Ectodermal cell (in vitro differentiated cells): ENCODE measurements at regions not wholly inside any gene's neighbourhood (a gene's known extent, or its start where the extent isn't known, plus 50 kb on each side); places are given as distances from the start of the nearest gene placed in this dataset.
"Not testable (repeated sequence)": the region's sequence is repeated elsewhere in the genome, so short reads cannot be mapped to it uniquely, and the experiment has no call there.

ENCODE experiments used
- H3K27ac ChIP-seq: 2 replicates; pipeline ENCODE4 v1.7.0; 2013; ENCODE audit warnings: mild to moderate bottlenecking, low read depth, low read length; ENCODE audit not compliant: insufficient read depth, poor library complexity, severe bottlenecking
- H3K27me3 ChIP-seq: 2 replicates; pipeline ENCODE4 v1.7.0; 2013; ENCODE audit warnings: mild to moderate bottlenecking, low read length; ENCODE audit not compliant: insufficient read depth, control insufficient read depth, poor library complexity, severe bottlenecking
- H3K36me3 ChIP-seq: one replicate; pipeline ENCODE4 v1.7.0; 2013; ENCODE audit warnings: low read length; ENCODE audit not compliant: control insufficient read depth, insufficient read depth
- H3K4me1 ChIP-seq: one replicate; pipeline ENCODE4 v1.7.0; 2013; ENCODE audit warnings: low read length; ENCODE audit not compliant: control insufficient read depth, insufficient read depth
- H3K4me3 ChIP-seq: 2 replicates; pipeline ENCODE4 v1.7.0; 2013; ENCODE audit warnings: low read depth, low read length, control low read depth; ENCODE audit not compliant: insufficient read depth
- H3K9me3 ChIP-seq: 2 replicates; pipeline ENCODE4 v1.7.0; 2013; ENCODE audit warnings: mild to moderate bottlenecking, low read length, moderate library complexity; ENCODE audit not compliant: control insufficient read depth
- WGBS, 2 experiments: methylation state at CpG; one replicate each; pipeline ENCODE4 v1.1.7; 2013; ENCODE audit warnings: missing lambda C conversion rate in 2 of 2; 5-methylcytosine and 5-hydroxymethylcytosine counted together

- 83 to 85% methylated on average over 5 to 6 of the region's 6 CpGs for WGBS, 2 experiments
Observed at GRCh38 chr20:30384841-30385240, 872.6 kb upstream of the DEFB115 start.

GRCh38 chr20:30386099-30386498 lies 871.4 kb upstream of the DEFB115 start:
- 100% methylated on average over 1 of the region's 4 CpGs; no CpG with 5 or more reads in 1 of the 2 experiments for WGBS, 2 experiments
- not testable (repeated sequence) for H3K36me3 ChIP-seq, H3K27ac ChIP-seq, H3K4me3 ChIP-seq, H3K4me1 ChIP-seq, H3K27me3 ChIP-seq, H3K9me3 ChIP-seq

More at GRCh38 chr20:30384841-30385240, 872.6 kb upstream of the DEFB115 start:
- not testable (repeated sequence) for H3K27ac ChIP-seq, H3K36me3 ChIP-seq, H3K4me1 ChIP-seq, H3K27me3 ChIP-seq, H3K9me3 ChIP-seq, H3K4me3 ChIP-seq

GRCh38 chr20:30387823-30388222 lies 869.6 kb upstream of the DEFB115 start:
- WGBS, 2 experiments: 95 to 100% methylated on average over 3 to 4 of the region's 4 CpGs
- H3K27me3 ChIP-seq, H3K9me3 ChIP-seq, H3K4me3 ChIP-seq, H3K4me1 ChIP-seq, H3K27ac ChIP-seq, H3K36me3 ChIP-seq: not testable (repeated sequence)

- not testable (repeated sequence) for H3K9me3 ChIP-seq, H3K4me1 ChIP-seq, H3K27me3 ChIP-seq, H3K4me3 ChIP-seq, H3K27ac ChIP-seq, H3K36me3 ChIP-seq
- WGBS, 2 experiments: 100% methylated on average over 1 of the region's 1 CpG; no CpG with 5 or more reads in 1 of the 2 experiments
Observed at GRCh38 chr20:30393523-30393922, 863.9 kb upstream of the DEFB115 start.

GRCh38 chr20:30397111-30397510 lies 860.4 kb upstream of the DEFB115 start:
- H3K4me1 ChIP-seq, H3K27ac ChIP-seq, H3K9me3 ChIP-seq, H3K36me3 ChIP-seq, H3K4me3 ChIP-seq, H3K27me3 ChIP-seq: not testable (repeated sequence)
- 89 to 94% methylated on average over 2 of the region's 2 CpGs for WGBS, 2 experiments

GRCh38 chr20:30405061-30405460 lies 852.4 kb upstream of the DEFB115 start:
- H3K4me1 ChIP-seq: not testable (repeated sequence)
- WGBS, 2 experiments: 93 to 96% methylated on average over 17 to 18 of the region's 18 CpGs

GRCh38 chr20:30405585-30405984 lies 851.9 kb upstream of the DEFB115 start:
- H3K9me3 ChIP-seq, H3K4me3 ChIP-seq, H3K4me1 ChIP-seq, H3K36me3 ChIP-seq, H3K27ac ChIP-seq, H3K27me3 ChIP-seq: not testable (repeated sequence)
- 90 to 91% methylated on average over 24 to 26 of the region's 27 CpGs for WGBS, 2 experiments

More at GRCh38 chr20:30405061-30405460, 852.4 kb upstream of the DEFB115 start:
- not testable (repeated sequence) for H3K36me3 ChIP-seq, H3K27me3 ChIP-seq, H3K4me3 ChIP-seq, H3K27ac ChIP-seq, H3K9me3 ChIP-seq

GRCh38 chr20:30406370-30406769 lies 851.1 kb upstream of the DEFB115 start:
- H3K9me3 ChIP-seq, H3K4me1 ChIP-seq, H3K36me3 ChIP-seq, H3K27me3 ChIP-seq, H3K27ac ChIP-seq, H3K4me3 ChIP-seq: not testable (repeated sequence)
- WGBS, 2 experiments: 0% methylated on average over 1 of the region's 1 CpG

GRCh38 chr20:30412972-30413371 lies 844.5 kb upstream of the DEFB115 start:
- H3K4me1 ChIP-seq: no peaks in the 10 kb centered on the region
- H3K27me3 ChIP-seq: no peaks in the 10 kb centered on the region
- H3K9me3 ChIP-seq: no peaks in the 10 kb centered on the region
- 30 to 63% methylated on average over 1 to 2 of the region's 2 CpGs for WGBS, 2 experiments
- no peak overlapping the region for H3K4me3 ChIP-seq
- no peak overlapping the region for H3K27ac ChIP-seq
- H3K36me3 ChIP-seq: no peaks in the 10 kb centered on the region

- WGBS, 2 experiments: 91 to 94% methylated on average over 4 of the region's 4 CpGs
- not testable (repeated sequence) for H3K36me3 ChIP-seq, H3K4me1 ChIP-seq, H3K9me3 ChIP-seq, H3K27ac ChIP-seq, H3K27me3 ChIP-seq, H3K4me3 ChIP-seq
Observed at GRCh38 chr20:30417387-30417786, 840.1 kb upstream of the DEFB115 start.

GRCh38 chr20:30418378-30418777 lies 839.1 kb upstream of the DEFB115 start:
- WGBS, 2 experiments: 91 to 93% methylated on average over 4 of the region's 4 CpGs
- not testable (repeated sequence) for H3K27ac ChIP-seq, H3K4me3 ChIP-seq, H3K4me1 ChIP-seq, H3K36me3 ChIP-seq, H3K27me3 ChIP-seq, H3K9me3 ChIP-seq
